ENCODE measurements at regions not wholly inside any gene's neighbourhood (a gene's known extent, or its start where the extent isn't known, plus 50 kb on each side); places are given as distances from the start of the nearest gene placed in this dataset.

- ChIA-PET CTCF (no interaction called here), POLR2A (no interaction called here)
- H3K27ac Mint-ChIP-seq, result no peak overlapping the region
- no peaks in the 10 kb centered on the region for H3K36me3 ChIP-seq (ENCODE audit: insufficient read depth, low read length)
- ATAC-seq (ENCODE audit: poor library complexity), result no peak
- no peaks in the 10 kb centered on the region for H3K4me1 ChIP-seq (ENCODE audit: insufficient read depth, low read length)
- H3K27ac ChIP-seq (ENCODE audit: low read depth in 1 of 2, low read length in 2 of 2), result no peak overlapping the region
- no peak overlapping the region for H3K4me3 Mint-ChIP-seq
- H3K4me3 ChIP-seq (ENCODE audit: low read length), result no peak overlapping the region
- peaks cover 5% of the 10 kb centered on the region for H3K4me1 Mint-ChIP-seq (ENCODE audit: low read depth)
- no peak for TF ChIP-seq CTCF (IDR thresholded peaks at IDR 0.05)
- no peak for DNase-seq
- no peaks in the 10 kb centered on the region for H3K36me3 Mint-ChIP-seq (ENCODE audit: low read depth)
- no peaks in the 10 kb centered on the region for H3K27me3 ChIP-seq (ENCODE audit: control insufficient read depth in 1 of 2, insufficient read depth in 2 of 2, low read length in 2 of 2)
- no peaks in the 10 kb centered on the region for H3K9me3 Mint-ChIP-seq
- H3K9me3 ChIP-seq (ENCODE audit: control insufficient read depth in 1 of 2, insufficient read depth in 1 of 2, low read length in 2 of 2), result peaks cover 3 to 7% of the 10 kb centered on the region in 2 experiments
- H3K27me3 Mint-ChIP-seq, result no peaks in the 10 kb centered on the region
- intact Hi-C loops (cut with DNase I, micrococcal nuclease), result no loop called here
These were observed 282.2 kb downstream of the ADGRD1 start for GRCh38 chr12:131235871-131236271.

- DNase-seq, result no peak
- no peaks in the 10 kb centered on the region for H3K36me3 Mint-ChIP-seq (ENCODE audit: low read depth)
- ChIA-PET POLR2A (no interaction called here), CTCF (no interaction called here)
- no peak for ATAC-seq (ENCODE audit: poor library complexity)
- peaks cover 2% of the 10 kb centered on the region for H3K9me3 Mint-ChIP-seq
- Histone ChIP-seq H3K27me3 (ENCODE audit: control insufficient read depth in 1 of 2, insufficient read depth in 2 of 2, low read length in 2 of 2) (no peaks in the 10 kb centered on the region), H3K27ac (ENCODE audit: low read depth in 1 of 2, low read length in 2 of 2) (no peak overlapping the region), H3K36me3 (ENCODE audit: insufficient read depth, low read length) (no peaks in the 10 kb centered on the region), H3K9me3 (ENCODE audit: control insufficient read depth in 1 of 2, insufficient read depth in 1 of 2, low read length in 2 of 2) (peaks cover 0 to 3% of the 10 kb centered on the region in 2 experiments), H3K4me1 (ENCODE audit: insufficient read depth, low read length) (no peaks in the 10 kb centered on the region), H3K4me3 (ENCODE audit: low read length) (no peak overlapping the region)
- H3K27ac Mint-ChIP-seq, result no peak overlapping the region
- H3K4me3 Mint-ChIP-seq, result no peak overlapping the region
- no peaks in the 10 kb centered on the region for H3K27me3 Mint-ChIP-seq
- H3K4me1 Mint-ChIP-seq (ENCODE audit: low read depth), result no peaks in the 10 kb centered on the region
- no peak for TF ChIP-seq CTCF (IDR thresholded peaks at IDR 0.05)
- intact Hi-C loops (cut with DNase I, micrococcal nuclease), result no loop called here
These were observed 285.8 kb downstream of the ADGRD1 start for GRCh38 chr12:131239384-131240094.

GRCh38 chr12:131241517-131241916 is 287.8 kb downstream of the ADGRD1 start:
- peaks cover 2% of the 10 kb centered on the region for H3K9me3 Mint-ChIP-seq
- intact Hi-C loops (cut with DNase I, micrococcal nuclease), result no loop called here

More at GRCh38 chr12:131241517-131241916, 287.8 kb downstream of the ADGRD1 start:
- no peak overlapping the region for H3K27ac ChIP-seq (ENCODE audit: low read depth in 1 of 2, low read length in 2 of 2)
- H3K27ac Mint-ChIP-seq, result no peak overlapping the region
- ChIA-PET POLR2A (no interaction called here), CTCF (no interaction called here)
- peaks cover 0 to 3% of the 10 kb centered on the region in 2 experiments for H3K9me3 ChIP-seq (ENCODE audit: control insufficient read depth in 1 of 2, insufficient read depth in 1 of 2, low read length in 2 of 2)
- no peaks in the 10 kb centered on the region for H3K4me1 Mint-ChIP-seq (ENCODE audit: low read depth)
- DNase-seq (no peak), ATAC-seq (ENCODE audit: poor library complexity) (no peak)
- no peaks in the 10 kb centered on the region for H3K27me3 ChIP-seq (ENCODE audit: control insufficient read depth in 1 of 2, insufficient read depth in 2 of 2, low read length in 2 of 2)
- H3K4me1 ChIP-seq (ENCODE audit: insufficient read depth, low read length), result no peaks in the 10 kb centered on the region
- H3K4me3 Mint-ChIP-seq, result no peak overlapping the region
- no peaks in the 10 kb centered on the region for H3K27me3 Mint-ChIP-seq
- no peak overlapping the region for H3K4me3 ChIP-seq (ENCODE audit: low read length)
- TF ChIP-seq CTCF (IDR thresholded peaks at IDR 0.05), result no peak
- H3K36me3 ChIP-seq (ENCODE audit: insufficient read depth, low read length), result no peaks in the 10 kb centered on the region
- H3K36me3 Mint-ChIP-seq (ENCODE audit: low read depth), result no peaks in the 10 kb centered on the region
